NCI-H2081 treated with DMSO at 0.1 percent for 48 hours (cell line): ENCODE measurements at regions not wholly inside any gene's neighbourhood (a gene's known extent, or its start where the extent isn't known, plus 50 kb on each side); places are given as distances from the start of the nearest gene placed in this dataset.

Source experiments
- DNase-seq: peaks from one replicate; lab custom pipeline; 2025; lab: John Stamatoyannopoulos, UW

GRCh38 chr2:217475791-217476190 lies 527.0 kb downstream of the TNS1 start:
- no peak for DNase-seq

- DNase-seq, result no peak
These were observed 527.7 kb downstream of the TNS1 start for GRCh38 chr2:217475101-217475500.

- no peak for DNase-seq
These were observed 531.5 kb downstream of the TNS1 start for GRCh38 chr2:217471319-217471718.

- DNase-seq, result no peak
These were observed 533.5 kb downstream of the TNS1 start for GRCh38 chr2:217469203-217469810.

GRCh38 chr2:217468042-217468830 lies 534.6 kb downstream of the TNS1 start:
- no peak for DNase-seq

GRCh38 chr2:217467331-217467730 lies 535.5 kb downstream of the TNS1 start:
- DNase-seq, result no peak

- no peak for DNase-seq
These were observed 536.0 kb downstream of the TNS1 start for GRCh38 chr2:217466805-217467204.

GRCh38 chr2:217466104-217466503 lies 536.7 kb downstream of the TNS1 start:
- no peak for DNase-seq

GRCh38 chr2:217465100-217465499 lies 537.7 kb downstream of the TNS1 start:
- DNase-seq, result no peak

GRCh38 chr2:217463402-217464075 lies 539.3 kb downstream of the TNS1 start:
- DNase-seq, result no peak

GRCh38 chr2:217462121-217462520 lies 540.7 kb downstream of the TNS1 start:
- no peak for DNase-seq

- DNase-seq, result no peak
These were observed 541.1 kb downstream of the TNS1 start for GRCh38 chr2:217461674-217462073.

- no peak for DNase-seq
These were observed 543.0 kb downstream of the TNS1 start for GRCh38 chr2:217459680-217460405.

GRCh38 chr2:217459016-217459415 lies 543.8 kb downstream of the TNS1 start:
- no peak for DNase-seq

- DNase-seq, result no peak
These were observed 546.8 kb downstream of the TNS1 start for GRCh38 chr2:217456016-217456415.

- no peak for DNase-seq
These were observed 549.9 kb downstream of the TNS1 start for GRCh38 chr2:217452928-217453327.

GRCh38 chr2:217451666-217452065 lies 551.1 kb downstream of the TNS1 start:
- no peak for DNase-seq

GRCh38 chr2:217449444-217449843 lies 553.4 kb downstream of the TNS1 start:
- no peak for DNase-seq

GRCh38 chr2:217448860-217449259 lies 553.9 kb downstream of the TNS1 start:
- DNase-seq, result no peak

- no peak for DNase-seq
These were observed 557.1 kb downstream of the TNS1 start for GRCh38 chr2:217445723-217446122.

GRCh38 chr2:217444932-217445331 lies 557.9 kb downstream of the TNS1 start:
- DNase-seq, result no peak

- DNase-seq, result no peak
These were observed 558.3 kb downstream of the TNS1 start for GRCh38 chr2:217444509-217444908.

- no peak for DNase-seq
These were observed 559.2 kb downstream of the TNS1 start for GRCh38 chr2:217443601-217444000.
